Left lung (tissue), 4 donors: ENCODE measurements at regions not wholly inside any gene's neighbourhood (a gene's known extent, or its start where the extent isn't known, plus 50 kb on each side); places are given as distances from the start of the nearest gene placed in this dataset.

Experiments used
- ATAC-seq: fragments of 200-7000 bp; cut with Tn5 transposase; one replicate; pipeline ENCODE4 v1.9.1; 2020; ENCODE audit warnings: moderate library complexity
- DNase-seq, 4 donors: peaks; one replicate each; pipeline ENCODE4 v3.0.0-alpha.2; 2013 to 2020
- H3K27ac ChIP-seq, 2 donors: fragments of 200-600 bp; sonication (generic) in 1 of 2; one replicate each; pipeline versions ENCODE4 v1.5.0 to v1.8.0; 2020 to 2021
- H3K27me3 ChIP-seq, 2 donors: fragments of 200-600 bp; sonication (generic) in 1 of 2; one replicate each; pipeline versions ENCODE4 v1.5.0 to v1.8.0; 2020 to 2021
- H3K36me3 ChIP-seq, 2 donors: fragments of 200-600 bp; sonication (generic) in 1 of 2; one replicate each; pipeline versions ENCODE4 v1.5.0 to v1.8.0; 2020 to 2021
- H3K4me1 ChIP-seq, 2 donors: fragments of 200-600 bp; one replicate each; pipeline ENCODE4 v1.8.0; 2021
- H3K4me3 ChIP-seq, 2 donors: fragments of 200-600 bp; sonication (generic) in 1 of 2; one replicate each; pipeline versions ENCODE4 v1.5.0 to v1.8.0; 2020 to 2021; ENCODE audit warnings: mild to moderate bottlenecking in 1 of 2
- H3K9me3 ChIP-seq, 2 donors: fragments of 200-600 bp; sonication (generic) in 1 of 2; one replicate each; pipeline versions ENCODE4 v1.5.0 to v1.8.0; 2020 to 2021
- intact Hi-C, 2 donors: fragments of 100-400 bp; cut with DNase I; formaldehyde crosslinking; loops; one replicate each; pipeline versions ENCODE4 v1.11.2 to v1.14.2; 2022
- TF ChIP-seq, protein P1 (sequence below), 2 donors: fragments of 200-600 bp; sonication (generic) in 1 of 2; IDR thresholded peaks; one replicate each; pipeline versions ENCODE4 v1.5.0 to v1.8.0; 2021; ENCODE audit warnings: antibody characterized with exemption in 2 of 2
- donor health status: DM: no; HTN: yes; CAD: no.
- donor health status: DM: no; HTN: no; CAD: no.

DNA sequence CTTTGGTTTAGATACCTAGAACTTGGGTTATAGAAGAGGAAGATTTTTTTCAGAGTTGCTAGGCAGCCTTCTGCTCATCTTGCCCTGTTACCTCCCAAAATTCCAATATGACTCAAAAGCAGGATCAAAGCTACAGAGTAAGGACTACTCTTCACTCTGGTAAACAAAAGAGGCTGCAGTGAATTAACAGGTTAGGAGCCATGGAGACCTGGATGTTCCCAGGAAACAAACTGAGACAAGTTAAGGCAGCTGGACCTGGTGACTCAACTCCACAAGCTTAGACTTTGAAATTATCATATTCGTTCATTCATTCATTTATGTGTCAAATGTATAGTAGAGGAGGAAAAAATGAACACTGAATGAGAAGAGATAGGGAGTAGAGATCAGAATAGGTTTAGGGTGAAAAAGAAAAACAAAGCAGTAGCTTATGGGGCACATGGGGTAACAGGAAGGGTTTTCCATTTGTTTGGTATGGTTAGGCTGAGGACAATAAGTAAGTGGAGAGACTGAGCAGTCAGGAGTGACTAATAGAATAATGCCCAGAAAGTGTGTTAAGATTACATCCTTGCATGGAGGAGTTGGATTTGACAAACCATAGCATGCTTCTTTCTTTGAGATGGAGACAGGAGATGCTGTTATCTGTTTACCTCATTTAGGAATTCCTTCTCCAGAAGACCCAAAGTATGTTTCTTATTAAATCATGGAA is 464.0 kb upstream of the ZNF608 start:
- no peak for ATAC-seq
- DNase-seq, result no peak
- TF ChIP-seq, protein P1, sequence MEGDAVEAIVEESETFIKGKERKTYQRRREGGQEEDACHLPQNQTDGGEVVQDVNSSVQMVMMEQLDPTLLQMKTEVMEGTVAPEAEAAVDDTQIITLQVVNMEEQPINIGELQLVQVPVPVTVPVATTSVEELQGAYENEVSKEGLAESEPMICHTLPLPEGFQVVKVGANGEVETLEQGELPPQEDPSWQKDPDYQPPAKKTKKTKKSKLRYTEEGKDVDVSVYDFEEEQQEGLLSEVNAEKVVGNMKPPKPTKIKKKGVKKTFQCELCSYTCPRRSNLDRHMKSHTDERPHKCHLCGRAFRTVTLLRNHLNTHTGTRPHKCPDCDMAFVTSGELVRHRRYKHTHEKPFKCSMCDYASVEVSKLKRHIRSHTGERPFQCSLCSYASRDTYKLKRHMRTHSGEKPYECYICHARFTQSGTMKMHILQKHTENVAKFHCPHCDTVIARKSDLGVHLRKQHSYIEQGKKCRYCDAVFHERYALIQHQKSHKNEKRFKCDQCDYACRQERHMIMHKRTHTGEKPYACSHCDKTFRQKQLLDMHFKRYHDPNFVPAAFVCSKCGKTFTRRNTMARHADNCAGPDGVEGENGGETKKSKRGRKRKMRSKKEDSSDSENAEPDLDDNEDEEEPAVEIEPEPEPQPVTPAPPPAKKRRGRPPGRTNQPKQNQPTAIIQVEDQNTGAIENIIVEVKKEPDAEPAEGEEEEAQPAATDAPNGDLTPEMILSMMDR (IDR thresholded peaks at IDR 0.05), result no peak
- no peak overlapping the region for H3K4me3 ChIP-seq
- no peaks in the 10 kb centered on the region for H3K36me3 ChIP-seq
- H3K27ac ChIP-seq, result no peak overlapping the region
- no peaks in the 10 kb centered on the region for H3K9me3 ChIP-seq
- peaks cover 0 to 2% of the 10 kb centered on the region in 2 donors for H3K27me3 ChIP-seq
- no peaks in the 10 kb centered on the region for H3K4me1 ChIP-seq
- intact Hi-C loops, result no loop called here

DNA sequence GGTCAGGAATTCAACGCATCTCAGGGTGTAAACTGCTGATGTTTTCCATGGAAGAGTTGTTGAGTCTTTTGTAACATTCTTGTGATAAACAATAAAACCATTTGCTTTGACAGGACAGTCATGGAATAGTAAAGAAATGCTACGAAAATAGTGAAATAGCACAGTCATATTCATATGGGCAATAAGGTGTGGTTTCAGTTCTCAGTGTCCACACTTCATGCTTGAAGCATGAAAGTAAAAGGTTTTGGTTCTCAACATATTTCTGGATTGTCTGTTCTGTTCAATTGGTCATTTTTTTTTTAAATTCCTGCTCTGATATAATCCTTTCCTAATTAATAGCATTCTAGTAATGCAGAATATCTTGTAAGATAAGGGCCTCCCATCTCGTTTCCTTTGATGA is 467.6 kb upstream of the ZNF608 start:
- Histone ChIP-seq H3K36me3 (no peaks in the 10 kb centered on the region), H3K27ac (no peak overlapping the region), H3K4me3 (no peak overlapping the region), H3K4me1 (no peaks in the 10 kb centered on the region), H3K27me3 (peaks cover 0 to 2% of the 10 kb centered on the region in 2 donors), H3K9me3 (no peaks in the 10 kb centered on the region)
- no peak for ATAC-seq
- no peak for DNase-seq
- intact Hi-C loops, result no loop called here
- TF ChIP-seq, protein P1 (IDR thresholded peaks at IDR 0.05), result no peak

DNA sequence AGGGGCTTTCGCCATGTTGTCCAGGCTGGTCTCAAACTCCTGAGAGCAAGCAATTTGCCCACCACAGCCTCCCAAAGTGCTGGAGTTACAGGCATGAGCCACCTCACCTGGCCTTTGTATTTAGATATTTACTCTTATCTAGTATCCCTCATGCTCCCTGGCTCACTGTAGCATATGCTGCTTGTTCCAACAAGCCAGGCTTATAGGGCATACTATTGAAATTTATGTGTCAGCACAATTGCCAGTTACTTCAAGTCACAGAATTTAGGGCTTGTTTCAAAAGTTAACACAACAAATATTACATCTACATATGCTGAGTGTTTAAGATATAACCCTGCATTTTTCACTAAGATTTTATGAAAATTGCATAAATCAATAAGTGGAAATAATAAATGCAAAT is 469.2 kb upstream of the ZNF608 start:
- H3K27ac ChIP-seq, result no peak overlapping the region
- H3K4me3 ChIP-seq, result no peak overlapping the region
- peaks cover 0 to 2% of the 10 kb centered on the region in 2 donors for H3K27me3 ChIP-seq
- peaks cover 0 to 5% of the 10 kb centered on the region in 2 donors for H3K9me3 ChIP-seq
- no peak for ATAC-seq
- no peak for DNase-seq
- no peaks in the 10 kb centered on the region for H3K36me3 ChIP-seq
- H3K4me1 ChIP-seq, result no peaks in the 10 kb centered on the region
- intact Hi-C loops, result no loop called here
- TF ChIP-seq, protein P1 (IDR thresholded peaks at IDR 0.05), result no peak

DNA sequence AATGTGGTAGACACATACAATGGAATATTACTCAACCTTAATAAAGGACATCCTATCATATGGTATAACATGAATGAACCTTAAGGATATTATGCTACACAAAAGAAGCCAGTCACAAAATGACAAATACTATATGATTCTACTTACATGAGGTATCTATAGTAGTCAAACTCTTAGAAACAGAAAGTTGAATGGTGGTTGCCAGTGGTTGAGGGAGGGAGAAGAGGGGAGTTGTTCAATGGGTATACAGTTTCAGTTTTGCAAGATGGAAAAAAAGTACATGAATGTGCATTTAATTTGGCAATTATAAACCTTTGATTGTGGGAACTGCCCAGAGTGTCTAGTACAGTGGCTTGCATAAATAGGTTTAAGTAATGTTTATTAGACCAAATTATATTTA is 473.3 kb upstream of the ZNF608 start:
- Histone ChIP-seq H3K4me3 (no peak overlapping the region), H3K27ac (no peak overlapping the region), H3K36me3 (no peaks in the 10 kb centered on the region), H3K27me3 (peaks cover 0 to under 1% of the 10 kb centered on the region in 2 donors), H3K9me3 (peaks cover 0 to 5% of the 10 kb centered on the region in 2 donors), H3K4me1 (no peaks in the 10 kb centered on the region)
- TF ChIP-seq, protein P1 (IDR thresholded peaks at IDR 0.05), result no peak
- DNase-seq (no peak), ATAC-seq (no peak)
- intact Hi-C loops, result no loop called here

DNA sequence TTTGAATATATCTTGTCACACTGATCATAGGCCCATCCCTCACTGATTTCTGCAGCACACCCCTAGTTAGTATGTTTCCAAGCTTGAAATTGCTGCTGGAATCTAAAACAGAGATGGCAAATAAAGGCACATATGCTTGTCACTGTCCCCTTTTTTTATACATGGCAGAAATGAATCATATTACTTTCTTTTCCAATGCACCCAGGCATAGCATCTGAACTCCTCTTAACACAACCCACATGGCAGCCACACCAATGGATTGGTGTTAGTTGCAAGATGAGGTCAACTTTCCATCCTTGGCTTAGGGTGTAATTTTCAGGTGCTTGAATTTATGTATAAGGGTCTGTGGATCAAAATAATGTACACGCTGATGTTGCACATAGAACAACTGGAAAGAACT is 473.8 kb upstream of the ZNF608 start:
- intact Hi-C loops, result no loop called here
- Histone ChIP-seq H3K9me3 (peaks cover 0 to 5% of the 10 kb centered on the region in 2 donors), H3K27me3 (no peaks in the 10 kb centered on the region), H3K4me1 (no peaks in the 10 kb centered on the region), H3K4me3 (no peak overlapping the region), H3K27ac (no peak overlapping the region), H3K36me3 (no peaks in the 10 kb centered on the region)
- ATAC-seq (no peak), DNase-seq (no peak)
- TF ChIP-seq, protein P1 (IDR thresholded peaks at IDR 0.05), result no peak
